Activated T-cell treated with anti-CD3 and anti-CD28 coated beads for 48 hours (primary cell): ENCODE measurements at regions not wholly inside any gene's neighbourhood (a gene's known extent, or its start where the extent isn't known, plus 50 kb on each side); places are given as distances from the start of the nearest gene placed in this dataset.

ENCODE experiments used
- DNase-seq: peaks from one replicate; pipeline ENCODE4 v3.0.0-alpha.2; 2020; ENCODE audit warnings: low read depth

DNA sequence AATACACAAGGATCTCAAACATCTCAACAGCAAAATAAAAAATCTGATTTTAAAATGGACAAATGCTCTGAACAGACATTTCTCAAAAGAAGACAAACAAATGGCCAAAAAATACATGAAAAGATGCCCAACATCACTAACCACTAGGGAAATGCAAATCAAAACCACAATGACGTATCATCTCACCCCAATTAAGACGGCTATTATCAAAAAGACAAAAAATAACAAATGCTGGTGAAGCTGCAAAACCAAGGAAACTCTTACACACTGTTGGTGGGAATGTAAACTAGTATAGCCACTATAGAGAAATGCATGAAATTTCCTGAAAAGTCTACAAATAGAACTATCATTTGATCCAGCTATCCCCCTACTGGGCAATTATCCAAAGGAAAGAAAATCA is 145.0 kb downstream of the BTG1 start:
- DNase-seq: no peak

DNA sequence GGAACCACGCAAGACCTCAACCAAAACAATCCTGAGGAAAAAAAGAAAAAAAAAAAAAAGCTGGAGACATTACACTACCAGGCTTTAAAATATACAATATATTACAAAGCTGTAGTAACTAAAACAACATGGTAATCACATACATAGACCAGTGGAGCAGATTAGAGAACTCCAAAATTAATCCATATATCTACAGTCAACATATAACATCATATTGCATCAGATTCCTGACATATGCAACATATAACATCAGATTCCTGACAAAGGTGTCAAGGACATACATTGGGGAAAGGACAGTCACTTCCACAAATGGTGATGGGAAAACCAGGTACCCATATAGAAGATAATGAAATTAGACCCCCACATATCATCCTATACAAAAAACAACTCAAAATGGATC is 145.8 kb downstream of the BTG1 start:
- DNase-seq: no peak

DNA sequence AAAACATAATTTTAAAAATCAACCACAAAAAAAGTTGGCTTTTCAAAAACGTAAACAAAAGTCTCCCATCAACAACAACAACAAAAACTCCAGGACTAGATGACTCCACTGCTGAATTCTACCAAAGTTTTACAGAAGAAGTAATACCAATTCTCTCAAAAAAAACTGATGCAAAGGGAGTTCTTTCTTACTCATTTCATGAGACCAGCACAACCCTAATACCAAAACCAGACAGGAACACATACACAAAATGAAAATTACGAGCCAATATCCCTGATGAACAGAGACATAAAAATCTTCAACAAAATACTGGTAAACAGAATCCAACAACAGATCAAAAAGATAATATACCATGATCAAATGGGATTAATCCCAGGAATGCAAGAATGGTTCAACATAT is 147.3 kb downstream of the BTG1 start:
- DNase-seq: no peak

DNA sequence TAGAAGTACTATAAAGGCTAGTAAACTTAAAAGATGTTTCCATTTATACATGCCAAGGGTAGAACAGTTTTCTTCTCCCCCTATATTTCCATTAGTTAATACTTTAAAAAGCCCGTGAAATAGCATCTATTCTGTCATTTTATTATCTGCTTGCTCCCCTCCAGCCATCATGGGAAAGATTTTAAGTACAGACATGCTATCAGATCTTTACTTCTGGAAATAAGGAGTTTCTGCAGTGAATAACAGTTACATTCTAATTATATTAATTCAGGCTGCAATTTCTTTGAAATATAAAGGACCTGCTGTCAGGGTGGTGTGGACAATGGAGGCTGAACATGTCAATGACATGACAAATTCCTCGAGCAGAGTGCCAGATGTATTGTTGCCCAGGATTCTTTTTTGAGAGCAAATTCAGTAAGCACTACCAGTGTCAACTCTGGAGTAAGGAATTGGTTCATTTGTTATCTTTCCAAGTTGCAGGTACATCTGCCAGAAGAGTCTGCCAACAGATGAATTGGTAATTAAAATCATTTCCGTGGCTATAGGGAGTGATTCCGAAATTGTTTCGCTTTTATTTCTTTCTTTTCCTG is 151.3 kb downstream of the BTG1 start:
- no peak for DNase-seq

DNA sequence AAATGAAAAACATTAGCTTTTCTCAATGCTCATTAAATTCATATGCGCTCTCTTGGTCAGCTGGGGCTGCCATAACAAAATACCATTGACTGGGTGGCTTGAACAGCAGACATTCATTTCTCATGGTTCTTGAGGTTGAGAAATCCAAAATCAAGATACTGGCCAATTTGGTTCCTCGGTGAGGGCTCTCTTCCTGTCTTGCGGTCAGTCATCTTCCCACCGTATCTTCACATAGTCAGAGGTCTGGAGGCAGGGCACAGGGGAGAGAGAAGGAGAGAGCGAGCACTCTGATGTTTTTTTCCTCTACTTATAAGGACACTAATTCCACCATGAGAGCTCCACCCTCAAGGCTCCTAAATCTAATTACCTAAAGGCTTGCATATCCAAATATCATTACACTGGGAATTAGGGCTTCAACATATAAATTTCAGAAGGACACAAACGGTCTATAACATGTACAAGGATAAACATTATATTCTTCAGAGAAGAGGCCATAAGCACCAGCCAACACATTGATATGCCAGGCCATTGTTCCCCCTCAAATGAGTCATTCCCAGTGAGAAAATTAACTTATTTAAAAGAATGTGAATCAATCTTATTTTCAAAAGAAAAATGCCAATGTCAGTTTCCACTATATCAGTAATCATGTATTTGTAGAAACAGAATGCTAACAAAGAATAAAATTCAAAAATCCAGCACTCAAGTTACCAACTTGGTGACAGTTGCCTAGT is 152.2 kb downstream of the BTG1 start:
- no peak for DNase-seq

DNA sequence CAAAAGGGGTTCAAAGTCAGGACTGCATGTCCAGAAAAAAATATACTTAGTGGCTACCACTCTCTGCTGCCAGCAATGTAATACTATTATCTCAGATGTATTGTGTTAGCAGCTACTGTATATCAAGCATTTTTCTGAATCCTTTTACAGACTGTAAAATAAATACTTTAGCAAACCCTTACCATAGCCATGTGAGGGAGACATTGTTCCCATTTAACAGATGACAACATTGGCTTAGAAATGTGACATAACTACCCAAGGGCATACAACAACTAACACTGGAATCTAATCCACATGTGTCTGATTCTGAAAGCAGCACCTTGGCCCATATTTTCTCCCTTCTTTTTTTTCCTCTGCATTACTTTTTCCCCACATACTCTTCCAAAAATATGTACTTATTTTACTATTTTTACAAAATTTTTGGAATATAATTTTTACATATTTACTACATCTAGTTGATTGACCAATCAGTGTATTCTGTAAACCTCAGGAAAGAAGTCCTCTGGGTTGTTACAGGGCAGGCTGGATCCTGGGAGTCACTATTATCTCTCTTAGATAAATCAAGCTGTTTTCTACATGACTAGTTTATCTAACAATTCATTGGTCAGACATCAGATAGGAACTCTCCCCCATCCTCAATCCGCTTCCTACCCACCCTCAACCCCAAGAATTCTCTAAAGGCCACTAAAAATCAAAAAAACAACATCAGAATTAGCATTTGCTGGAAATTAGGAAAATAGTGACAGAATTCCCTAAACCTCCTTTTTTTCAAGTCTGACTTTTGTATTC is 154.1 kb downstream of the BTG1 start:
- no peak for DNase-seq

DNA sequence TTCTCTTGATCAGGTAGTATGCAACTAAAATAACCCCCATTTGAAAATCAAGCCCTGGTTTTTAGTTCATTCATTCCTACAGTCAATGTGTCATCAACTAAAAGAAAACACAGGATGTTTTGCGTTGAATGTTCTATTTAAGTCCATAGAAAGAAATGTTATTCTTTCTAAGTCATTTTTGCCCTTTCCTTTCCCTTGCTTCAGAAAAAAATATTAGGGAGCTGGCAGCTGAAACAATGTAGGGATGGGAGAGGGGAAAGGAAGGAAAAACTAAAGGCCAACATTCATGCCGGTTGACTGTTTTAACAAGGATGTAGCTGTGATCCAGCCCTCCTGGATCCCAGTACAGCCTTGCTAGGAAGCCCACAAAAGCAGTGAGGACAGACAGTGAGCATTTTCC is 155.1 kb downstream of the BTG1 start:
- DNase-seq: no peak

DNA sequence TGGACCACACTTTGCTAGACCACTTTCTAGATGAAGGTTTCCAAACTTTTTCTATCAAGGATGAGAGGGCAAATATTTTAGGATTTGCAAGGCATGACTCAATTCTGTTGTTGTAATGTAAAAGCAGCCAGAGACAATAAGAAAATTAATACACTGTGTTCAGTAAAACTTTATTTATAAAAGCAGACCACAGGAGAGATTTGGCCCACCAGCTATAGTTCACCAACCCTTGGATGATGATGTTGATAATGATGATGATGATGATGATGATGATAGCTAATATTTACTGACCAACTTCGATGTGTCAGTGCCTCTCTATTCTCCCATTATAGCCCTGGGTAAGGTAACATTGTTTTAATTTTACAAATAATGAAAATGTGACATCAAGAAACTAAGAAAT is 156.5 kb downstream of the BTG1 start:
- DNase-seq: no peak

- no peak for DNase-seq
Measured at GRCh38 chr12:91988086-91988923, 157.3 kb downstream of the BTG1 start.

DNA sequence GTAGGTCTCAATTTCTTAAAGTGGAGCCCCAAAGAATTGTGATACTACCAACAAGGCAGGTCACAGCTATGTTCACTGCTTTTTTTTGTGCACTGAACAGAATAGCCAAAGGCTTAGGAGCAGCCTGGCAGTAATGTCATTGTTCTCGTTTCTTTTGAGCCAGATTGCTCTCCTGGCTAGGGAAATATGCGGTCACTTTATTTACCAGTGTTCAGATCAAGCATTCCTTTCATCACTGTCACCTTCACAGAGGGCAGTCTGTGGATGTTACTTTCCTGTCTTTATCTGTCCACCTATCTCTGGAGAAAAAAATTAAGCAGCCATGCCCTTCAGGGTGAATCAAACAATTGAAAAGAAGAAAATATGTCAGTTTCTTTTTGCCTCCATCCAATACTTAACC is 159.6 kb downstream of the BTG1 start:
- DNase-seq: no peak

- no peak for DNase-seq
Measured at GRCh38 chr12:91985002-91985787, 160.5 kb downstream of the BTG1 start.

DNA sequence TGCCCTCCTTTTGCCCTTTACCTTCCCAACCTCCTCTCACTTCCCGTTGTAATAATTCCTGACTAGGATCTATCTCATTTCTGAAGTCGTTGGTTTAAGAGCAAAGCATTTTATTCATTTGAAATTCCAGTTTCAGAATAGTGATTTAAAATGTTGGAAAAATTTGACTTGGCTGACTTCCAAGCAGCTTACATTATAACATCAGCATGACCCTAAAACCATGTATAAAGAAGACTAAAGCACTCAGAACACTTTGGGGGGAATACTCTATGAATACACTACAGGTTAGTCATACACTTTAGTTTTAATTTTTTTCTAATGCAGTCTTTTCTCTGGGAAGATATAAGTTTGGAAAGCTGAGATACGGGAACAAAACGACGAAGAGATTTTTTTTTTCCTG is 161.1 kb downstream of the BTG1 start:
- DNase-seq: no peak

DNA sequence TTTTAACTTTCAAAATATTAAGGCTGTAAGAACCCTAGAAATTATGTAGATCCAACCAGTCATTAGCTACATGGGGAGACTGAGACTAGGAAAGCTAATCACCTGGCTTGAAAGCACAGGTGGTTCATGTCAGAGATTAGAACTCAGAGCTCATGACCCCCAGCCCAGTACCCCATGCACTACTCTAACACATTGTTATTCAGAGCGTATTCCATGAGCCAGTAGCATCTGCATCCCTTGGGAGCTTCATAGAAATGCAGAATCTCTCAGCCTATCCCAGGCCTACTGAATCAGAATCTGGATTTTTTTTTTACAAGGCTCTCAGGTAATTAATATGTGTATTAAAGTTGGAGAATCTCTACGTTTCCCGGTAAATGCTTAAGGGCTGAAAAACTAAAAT is 161.7 kb downstream of the BTG1 start:
- no peak for DNase-seq

- no peak for DNase-seq
Measured at GRCh38 chr12:91982946-91983345, 162.7 kb downstream of the BTG1 start.

DNA sequence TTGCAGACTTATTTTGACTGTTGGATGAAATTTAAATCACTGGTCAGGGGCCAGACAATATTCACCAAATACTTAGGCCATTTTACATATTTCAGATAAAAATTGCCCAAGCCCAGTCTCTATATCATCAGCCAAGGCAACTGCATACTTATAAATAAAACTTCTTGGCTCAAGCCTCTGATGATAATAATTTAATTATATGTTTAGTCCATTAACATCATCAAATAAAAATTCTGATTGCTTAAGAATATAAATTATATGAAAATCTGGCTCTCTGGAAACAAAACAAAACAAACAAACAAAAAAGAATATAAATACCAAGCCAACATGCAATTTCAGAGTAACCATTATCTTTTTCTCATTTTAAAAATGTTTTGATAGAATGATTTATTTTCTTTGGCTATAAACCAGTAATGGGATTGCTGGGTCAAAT is 165.2 kb downstream of the BTG1 start:
- DNase-seq: no peak

GRCh38 chr12:91978143-91978542 is 167.5 kb downstream of the BTG1 start:
- DNase-seq: no peak

GRCh38 chr12:91975891-91976290 is 169.8 kb downstream of the BTG1 start:
- no peak for DNase-seq

GRCh38 chr12:91974541-91975085 is 171.0 kb downstream of the BTG1 start:
- DNase-seq: no peak

GRCh38 chr12:91973813-91974212 is 171.8 kb downstream of the BTG1 start:
- no peak for DNase-seq

DNA sequence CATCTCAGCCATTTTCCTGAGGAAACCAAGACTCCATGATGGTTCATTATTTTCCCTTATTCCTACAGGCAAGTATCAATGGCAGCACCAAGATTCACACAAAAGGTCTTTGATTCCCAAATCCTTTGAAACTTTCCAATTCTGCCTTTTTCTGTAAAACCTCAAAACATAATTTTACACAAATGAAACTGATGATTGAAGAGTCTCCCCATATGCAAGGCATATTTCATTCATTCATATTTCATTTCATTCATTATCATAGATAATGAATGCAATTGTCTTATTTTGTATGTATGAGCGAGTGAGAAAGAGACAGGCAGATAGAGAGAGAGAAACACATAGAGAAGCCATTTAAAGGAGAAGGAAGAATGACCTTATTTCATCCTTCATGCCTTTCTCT is 172.8 kb downstream of the BTG1 start:
- DNase-seq: no peak

GRCh38 chr12:91968777-91969171 is 176.9 kb downstream of the BTG1 start:
- DNase-seq: no peak
